H1 (cell line): ENCODE measurements at regions not wholly inside any gene's neighbourhood (a gene's known extent, or its start where the extent isn't known, plus 50 kb on each side); places are given as distances from the start of the nearest gene placed in this dataset.

Experiments
- CHD7 ChIP-seq: fragments of 300-600 bp; sonication (generic); IDR thresholded peaks from 2 replicates; pipeline ENCODE4 v1.7.1; 2012; ENCODE audit warnings: low read length, moderate library complexity, mild to moderate bottlenecking, inconsistent platforms; ENCODE audit not compliant: insufficient replicate concordance
- GABPA ChIP-seq: IDR thresholded peaks from 2 replicates; pipeline ENCODE4 v1.6.1; 2011; ENCODE audit warnings: mild to moderate bottlenecking, low read length, moderate library complexity, borderline replicate concordance; ENCODE audit not compliant: insufficient read depth
- MAFK ChIP-seq: IDR thresholded peaks from 2 replicates; pipeline ENCODE4 v1.6.1; 2012; ENCODE audit warnings: low read depth, mild to moderate bottlenecking, improper control_type of control experiment, low read length

GRCh38 chr18:47728921-47729320, 201.5 kb downstream of the SMAD2 start (continued):
- TF ChIP-seq CHD7 (no peak), MAFK (no peak), GABPA (no peak)
